GM12801 (cell line): ENCODE measurements at regions not wholly inside any gene's neighbourhood (a gene's known extent, or its start where the extent isn't known, plus 50 kb on each side); places are given as distances from the start of the nearest gene placed in this dataset.
A peak's percentile ranks its signal among the peaks of the same experiment; 100 is the strongest.

Experiments used
- TF ChIP-seq, protein P1 (sequence below): IDR thresholded peaks from one replicate; pipeline ENCODE4 v1.5.1; 2011; ENCODE audit warnings: control low read depth; ENCODE audit not compliant: insufficient read length; ENCODE audit errors: extremely low read depth

DNA sequence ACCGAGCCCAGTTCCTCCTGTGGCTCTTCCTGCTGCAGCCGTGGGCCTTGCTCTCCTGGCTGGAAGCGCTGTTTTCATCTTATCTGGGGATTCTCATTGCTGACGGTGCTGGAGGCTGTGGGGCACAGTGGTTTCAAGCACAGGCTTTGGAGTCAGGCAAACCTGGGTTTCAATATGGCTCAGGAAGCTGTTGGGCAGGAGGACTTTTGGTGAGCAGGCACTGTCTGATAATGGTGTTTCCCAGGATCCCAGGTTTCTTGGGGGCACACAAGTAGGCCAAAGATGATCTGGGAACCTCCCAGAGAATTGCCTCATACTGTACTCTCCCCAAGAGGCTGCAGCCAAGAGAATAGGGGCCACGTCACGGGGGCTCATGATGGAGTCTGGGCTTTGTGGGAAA lies 105.6 kb upstream of the TRABD2B start:
- TF ChIP-seq, protein P1, sequence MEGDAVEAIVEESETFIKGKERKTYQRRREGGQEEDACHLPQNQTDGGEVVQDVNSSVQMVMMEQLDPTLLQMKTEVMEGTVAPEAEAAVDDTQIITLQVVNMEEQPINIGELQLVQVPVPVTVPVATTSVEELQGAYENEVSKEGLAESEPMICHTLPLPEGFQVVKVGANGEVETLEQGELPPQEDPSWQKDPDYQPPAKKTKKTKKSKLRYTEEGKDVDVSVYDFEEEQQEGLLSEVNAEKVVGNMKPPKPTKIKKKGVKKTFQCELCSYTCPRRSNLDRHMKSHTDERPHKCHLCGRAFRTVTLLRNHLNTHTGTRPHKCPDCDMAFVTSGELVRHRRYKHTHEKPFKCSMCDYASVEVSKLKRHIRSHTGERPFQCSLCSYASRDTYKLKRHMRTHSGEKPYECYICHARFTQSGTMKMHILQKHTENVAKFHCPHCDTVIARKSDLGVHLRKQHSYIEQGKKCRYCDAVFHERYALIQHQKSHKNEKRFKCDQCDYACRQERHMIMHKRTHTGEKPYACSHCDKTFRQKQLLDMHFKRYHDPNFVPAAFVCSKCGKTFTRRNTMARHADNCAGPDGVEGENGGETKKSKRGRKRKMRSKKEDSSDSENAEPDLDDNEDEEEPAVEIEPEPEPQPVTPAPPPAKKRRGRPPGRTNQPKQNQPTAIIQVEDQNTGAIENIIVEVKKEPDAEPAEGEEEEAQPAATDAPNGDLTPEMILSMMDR = no peak

DNA sequence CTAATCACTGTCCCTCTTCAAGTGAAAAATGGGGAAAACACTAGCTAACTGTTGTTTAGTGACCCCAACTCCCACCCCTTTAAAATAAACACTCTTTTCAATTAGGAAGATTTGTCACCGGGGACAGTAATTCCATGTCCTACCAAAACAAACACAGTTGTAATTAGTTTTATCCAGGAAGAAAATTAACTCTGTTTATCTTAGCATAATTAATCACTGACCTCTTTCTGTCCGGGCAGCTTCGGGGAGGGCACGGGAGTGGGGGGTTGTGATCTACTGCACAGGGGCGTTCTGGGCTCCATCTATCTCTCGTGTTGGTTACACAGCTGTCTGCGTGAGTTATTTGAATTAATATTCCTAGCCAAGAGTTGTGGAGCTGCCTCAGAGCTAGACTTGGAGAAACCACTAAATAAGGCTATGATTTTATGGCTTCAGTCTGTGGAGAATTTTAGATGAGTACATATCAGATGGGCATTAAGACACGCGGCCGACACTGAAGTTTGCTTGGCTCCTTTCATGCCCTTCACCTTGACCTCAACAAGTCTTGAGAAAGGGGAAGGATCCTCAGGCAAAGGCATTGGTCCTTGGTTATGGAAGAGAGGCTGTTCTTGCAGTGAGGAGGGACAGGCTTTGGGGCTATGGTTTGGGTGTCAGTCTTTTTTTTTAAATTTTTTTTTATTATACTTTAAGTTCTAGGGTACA lies 102.0 kb upstream of the TRABD2B start:
- TF ChIP-seq, protein P1 = no peak

DNA sequence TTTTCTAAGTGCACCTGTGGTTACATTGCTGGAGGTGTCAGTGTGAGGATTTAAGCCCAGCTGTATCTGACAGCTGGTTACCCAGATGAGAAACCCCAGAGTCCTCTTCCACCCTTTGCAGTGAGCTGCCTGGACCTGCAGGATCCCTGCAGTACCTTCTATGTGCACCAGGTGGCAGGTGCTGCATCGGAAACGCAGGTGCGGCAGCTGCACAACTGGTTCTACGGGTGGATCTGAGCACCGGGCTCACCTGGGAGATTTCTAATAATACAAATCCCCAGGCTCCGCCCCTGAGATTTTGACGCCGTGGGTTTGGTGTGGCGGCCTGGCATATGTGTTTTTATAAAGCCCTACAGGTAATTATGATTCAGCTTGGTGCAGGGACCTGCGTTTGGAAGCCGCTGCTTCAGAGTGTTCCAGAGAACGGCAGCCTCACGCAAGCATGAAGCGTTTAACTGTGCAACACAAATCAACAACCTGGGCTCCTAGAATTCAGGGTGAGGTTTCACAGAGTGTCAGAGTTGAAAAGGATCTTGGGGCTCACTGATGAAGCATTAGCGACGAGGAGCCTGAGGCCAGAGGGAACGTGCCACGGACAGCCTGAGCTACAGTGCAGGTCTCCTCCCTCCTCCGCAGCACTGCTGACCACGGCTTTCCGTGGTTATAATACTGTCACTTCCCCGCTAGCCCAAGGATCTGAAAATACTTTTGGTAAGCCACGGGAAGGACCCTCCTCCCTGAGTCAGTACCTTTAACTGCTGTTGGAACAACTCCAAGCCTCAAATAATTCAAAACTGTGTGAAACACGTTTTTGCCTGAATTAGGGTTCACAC lies 96.7 kb upstream of the TRABD2B start:
- TF ChIP-seq, protein P1 = peak; percentile 25

DNA sequence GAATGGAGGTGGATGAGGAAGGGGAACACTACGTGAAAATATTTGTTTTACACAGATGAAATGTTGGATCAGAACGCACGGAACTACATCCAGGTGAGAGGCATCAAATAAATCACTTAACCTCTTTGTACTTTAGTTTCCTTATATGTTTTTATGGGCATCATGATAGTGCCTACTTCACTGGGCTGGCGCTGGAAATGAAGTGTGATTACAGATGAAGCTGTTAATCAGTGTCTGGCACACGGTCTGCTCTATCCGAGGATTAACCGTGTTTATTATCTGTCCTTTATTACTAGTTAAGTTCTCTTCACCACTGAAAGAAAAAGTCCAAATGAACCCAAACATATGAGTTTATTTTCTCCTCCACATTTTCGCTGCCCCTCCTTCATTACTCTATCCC lies 96.0 kb upstream of the TRABD2B start:
- TF ChIP-seq, protein P1 = no peak

DNA sequence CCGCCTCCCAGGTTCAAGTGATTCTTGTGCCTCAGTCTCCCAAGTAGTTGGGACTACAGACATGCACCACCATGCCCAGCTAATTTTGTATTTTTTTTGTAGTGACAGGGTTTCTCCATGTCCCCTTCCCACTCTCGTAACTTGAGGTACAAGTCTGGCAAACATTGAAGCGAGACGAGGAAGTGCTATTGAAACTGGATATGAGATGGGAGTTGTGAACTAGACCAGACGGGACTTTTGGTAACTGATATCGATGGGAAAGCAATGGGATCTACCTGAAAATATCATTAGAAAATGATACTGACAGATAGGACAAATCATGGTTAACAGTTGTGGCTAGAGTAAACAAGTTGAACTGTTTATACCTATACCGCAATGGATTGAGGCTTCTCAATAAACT lies 95.2 kb upstream of the TRABD2B start:
- TF ChIP-seq, protein P1 = no peak

DNA sequence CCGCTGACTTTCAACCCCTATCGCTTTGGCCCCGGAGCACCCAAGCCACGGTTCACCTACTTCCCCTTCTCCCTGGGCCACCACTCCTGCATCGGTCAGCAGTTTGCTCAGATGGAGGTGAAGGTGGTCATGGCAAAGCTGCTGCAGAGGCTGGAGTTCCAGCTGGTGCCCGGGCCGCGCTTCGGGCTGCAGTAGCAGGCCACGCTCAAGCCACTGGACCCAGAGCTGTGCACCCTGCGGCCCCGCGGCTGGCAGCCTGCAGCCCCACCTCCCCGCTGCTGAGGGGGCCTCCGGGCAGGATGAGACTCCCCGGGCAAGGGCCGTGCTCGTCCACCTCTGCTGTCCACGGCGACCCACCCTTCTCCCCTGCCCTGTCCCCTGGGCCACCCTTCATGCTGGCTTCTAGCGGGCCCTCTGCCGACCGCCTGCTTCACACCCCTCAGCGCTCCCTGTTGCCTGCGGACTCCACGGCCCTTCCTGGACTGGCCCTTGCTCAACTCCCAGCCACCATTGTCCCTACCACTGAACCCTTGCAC lies 92.2 kb upstream of the TRABD2B start:
- TF ChIP-seq, protein P1 = no peak

DNA sequence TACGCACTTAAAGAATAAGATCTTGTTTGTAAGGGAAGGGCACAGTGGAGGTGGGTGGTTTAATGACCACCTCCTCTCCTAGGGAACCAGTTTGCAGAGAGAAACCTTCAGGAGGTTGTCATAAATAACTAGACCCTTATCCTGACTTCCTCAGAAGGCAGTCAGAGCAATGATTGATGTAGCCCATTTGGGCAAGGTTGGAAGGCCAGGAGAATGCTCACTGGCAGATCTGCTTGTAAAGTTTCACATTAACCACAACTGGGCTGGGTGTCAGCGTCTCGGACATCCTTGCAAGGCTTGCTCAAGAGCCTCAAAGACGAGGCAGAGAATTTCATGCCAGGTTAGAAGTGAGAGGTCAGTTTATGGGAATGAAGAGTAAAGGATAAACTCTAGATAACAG lies 87.6 kb upstream of the TRABD2B start:
- TF ChIP-seq, protein P1 = no peak
